Lung (tissue), 11 donors: ENCODE measurements at regions not wholly inside any gene's neighbourhood (a gene's known extent, or its start where the extent isn't known, plus 50 kb on each side); places are given as distances from the start of the nearest gene placed in this dataset.
"Not testable (repeated sequence)": the region's sequence is repeated elsewhere in the genome, so short reads cannot be mapped to it uniquely, and the experiment has no call there.

Experiments
- ATAC-seq: fragments of 200-7000 bp; cut with Tn5 transposase; one replicate; pipeline ENCODE4 v1.9.1; 2020; ENCODE audit warnings: moderate number of reproducible peaks; ENCODE audit not compliant: insufficient read depth, low FRiP score
- DNase-seq, 3 donors: peaks; one replicate each; pipeline ENCODE4 v3.0.0-alpha.2; 2013 to 2017
- H3K27ac ChIP-seq, 2 donors: one replicate each; pipeline ENCODE4 v1.5.1; 2013; ENCODE audit warnings: mild to moderate bottlenecking in 2 of 2, moderate library complexity in 2 of 2, control low read depth in 1 of 2, inconsistent platforms in 1 of 2, low read depth in 1 of 2, low read length in 1 of 2
- H3K27me3 ChIP-seq, 3 donors: one replicate each; pipeline ENCODE4 v1.5.1; 2013; ENCODE audit warnings: low read length in 2 of 3; ENCODE audit not compliant: control insufficient read depth in 3 of 3, insufficient read depth in 3 of 3
- H3K36me3 ChIP-seq, 4 donors: one replicate each; pipeline ENCODE4 v1.5.1; 2013; ENCODE audit warnings: low read length in 4 of 4, mild to moderate bottlenecking in 1 of 4, moderate library complexity in 1 of 4; ENCODE audit not compliant: control insufficient read depth in 4 of 4, insufficient read depth in 4 of 4
- H3K4me1 ChIP-seq, 5 donors: one replicate each; pipeline ENCODE4 v1.5.1; 2013; ENCODE audit warnings: low read length in 5 of 5, mild to moderate bottlenecking in 2 of 5, moderate library complexity in 1 of 5; ENCODE audit not compliant: control insufficient read depth in 5 of 5, insufficient read depth in 5 of 5
- H3K4me3 ChIP-seq: one replicate; pipeline ENCODE4 v1.5.1; 2013; ENCODE audit warnings: mild to moderate bottlenecking, control low read depth, moderate library complexity
- H3K9ac ChIP-seq, 2 donors: one replicate each; pipeline ENCODE4 v1.5.1; 2013; ENCODE audit warnings: low read length in 2 of 2, control low read depth in 1 of 2; ENCODE audit not compliant: insufficient read depth in 1 of 2
- H3K9me3 ChIP-seq, 4 donors: one replicate each; pipeline ENCODE4 v1.5.1; 2013; ENCODE audit warnings: low read length in 3 of 4, mild to moderate bottlenecking in 1 of 4, moderate library complexity in 1 of 4; ENCODE audit not compliant: control insufficient read depth in 4 of 4, insufficient read depth in 3 of 4
- WGBS, 2 donors: extraction: QIAGEN DNeasy Blood & Tissue Kit; methylation state at CpG; one replicate each; pipeline ENCODE4 v1.1.7; 2013; 5-methylcytosine and 5-hydroxymethylcytosine counted together
- TF ChIP-seq, protein P1 (sequence below): IDR thresholded peaks from 2 replicates; pipeline ENCODE4 v1.5.1; 2012; ENCODE audit warnings: mild to moderate bottlenecking; ENCODE audit errors: control extremely low read depth, extremely low read depth
- donor health status: control.
- donor health status: control.
- donor health status: Bipolar disorder and iron deficiency.
- donor health status: healthy.
- donor health status: DM: yes; HTN: yes; CAD: no.

DNA sequence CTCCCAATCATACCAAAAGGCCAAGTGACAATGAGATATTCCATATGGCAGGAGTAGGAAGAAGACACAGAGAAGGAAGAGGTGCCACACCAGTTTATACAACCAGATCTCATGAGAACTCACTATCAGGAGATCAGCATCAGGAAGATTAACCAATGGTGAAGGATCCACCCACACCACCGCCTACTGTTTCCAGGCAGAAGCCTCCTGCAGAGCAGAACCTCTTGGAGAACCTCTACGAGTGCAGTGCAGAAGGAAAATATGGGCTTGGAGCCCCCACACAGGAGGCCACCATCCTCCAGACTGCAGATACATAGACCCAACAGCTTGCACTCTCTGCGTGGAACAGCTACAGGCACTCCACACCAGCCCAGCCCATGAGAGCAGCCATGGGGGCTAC lies 264.4 kb downstream of the POTED start:
- not testable (repeated sequence) for H3K27me3 ChIP-seq, DNase-seq, H3K9ac ChIP-seq, H3K36me3 ChIP-seq, H3K4me1 ChIP-seq, H3K9me3 ChIP-seq, ATAC-seq, H3K4me3 ChIP-seq, H3K27ac ChIP-seq
- 49 to 55% methylated on average over 3 of the region's 3 CpGs for WGBS, 2 donors

DNA sequence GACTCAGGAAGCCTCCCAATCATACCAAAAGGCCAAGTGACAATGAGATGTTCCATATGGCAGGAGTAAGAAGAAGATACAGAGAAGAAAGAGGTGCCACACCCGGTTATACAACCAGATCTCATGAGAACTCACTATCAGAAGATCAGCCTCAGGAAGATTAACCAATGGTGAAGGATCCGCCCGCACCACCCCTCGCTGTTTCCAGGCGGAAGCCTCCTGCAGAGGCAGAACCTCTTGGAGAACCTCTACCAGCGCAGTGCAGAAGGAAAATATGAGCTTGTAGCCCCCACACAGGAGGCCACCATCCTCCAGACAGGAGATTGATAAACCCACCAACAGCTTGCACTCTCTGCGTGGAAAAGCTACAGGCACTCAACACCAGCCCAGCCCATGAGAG lies 245.1 kb downstream of the POTED start:
- TF ChIP-seq, protein P1, sequence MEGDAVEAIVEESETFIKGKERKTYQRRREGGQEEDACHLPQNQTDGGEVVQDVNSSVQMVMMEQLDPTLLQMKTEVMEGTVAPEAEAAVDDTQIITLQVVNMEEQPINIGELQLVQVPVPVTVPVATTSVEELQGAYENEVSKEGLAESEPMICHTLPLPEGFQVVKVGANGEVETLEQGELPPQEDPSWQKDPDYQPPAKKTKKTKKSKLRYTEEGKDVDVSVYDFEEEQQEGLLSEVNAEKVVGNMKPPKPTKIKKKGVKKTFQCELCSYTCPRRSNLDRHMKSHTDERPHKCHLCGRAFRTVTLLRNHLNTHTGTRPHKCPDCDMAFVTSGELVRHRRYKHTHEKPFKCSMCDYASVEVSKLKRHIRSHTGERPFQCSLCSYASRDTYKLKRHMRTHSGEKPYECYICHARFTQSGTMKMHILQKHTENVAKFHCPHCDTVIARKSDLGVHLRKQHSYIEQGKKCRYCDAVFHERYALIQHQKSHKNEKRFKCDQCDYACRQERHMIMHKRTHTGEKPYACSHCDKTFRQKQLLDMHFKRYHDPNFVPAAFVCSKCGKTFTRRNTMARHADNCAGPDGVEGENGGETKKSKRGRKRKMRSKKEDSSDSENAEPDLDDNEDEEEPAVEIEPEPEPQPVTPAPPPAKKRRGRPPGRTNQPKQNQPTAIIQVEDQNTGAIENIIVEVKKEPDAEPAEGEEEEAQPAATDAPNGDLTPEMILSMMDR: no peak
- Histone ChIP-seq H3K4me3 (no peak overlapping the region), H3K36me3 (no peaks in the 10 kb centered on the region), H3K9me3 (peaks cover 0 to 2% (median 0%) of the 10 kb centered on the region in 4 donors), H3K27me3 (no peaks in the 10 kb centered on the region), H3K9ac (no peak overlapping the region), H3K27ac (no peak overlapping the region), H3K4me1 (no peaks in the 10 kb centered on the region)
- no peak for ATAC-seq
- no peak for DNase-seq
- WGBS, 2 donors: 78% methylated on average over 7 of the region's 7 CpGs

DNA sequence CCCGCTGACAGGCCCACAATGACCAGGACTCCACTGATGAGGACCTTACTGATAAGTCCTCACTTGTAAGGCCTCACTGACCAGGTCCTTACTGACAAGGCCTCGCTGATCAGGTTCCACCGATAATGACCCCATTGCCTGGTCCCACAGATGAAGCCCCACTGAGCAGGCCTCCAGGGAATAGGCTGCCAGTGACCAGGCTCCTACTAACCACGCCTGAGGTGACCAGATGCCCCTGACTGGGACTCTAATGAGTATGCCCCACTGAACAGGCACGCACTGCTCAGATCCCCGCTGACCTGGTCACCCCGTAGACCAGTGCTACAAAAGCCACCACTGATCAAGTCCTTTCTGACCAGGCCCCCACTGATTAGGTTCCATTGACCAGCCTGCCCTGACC lies 241.2 kb downstream of the POTED start:
- H3K27ac ChIP-seq, H3K9ac ChIP-seq, H3K4me3 ChIP-seq, H3K27me3 ChIP-seq, H3K36me3 ChIP-seq, DNase-seq, H3K4me1 ChIP-seq, H3K9me3 ChIP-seq, ATAC-seq: not testable (repeated sequence)
- WGBS, 2 donors: 76 to 78% methylated on average over 7 of the region's 7 CpGs

DNA sequence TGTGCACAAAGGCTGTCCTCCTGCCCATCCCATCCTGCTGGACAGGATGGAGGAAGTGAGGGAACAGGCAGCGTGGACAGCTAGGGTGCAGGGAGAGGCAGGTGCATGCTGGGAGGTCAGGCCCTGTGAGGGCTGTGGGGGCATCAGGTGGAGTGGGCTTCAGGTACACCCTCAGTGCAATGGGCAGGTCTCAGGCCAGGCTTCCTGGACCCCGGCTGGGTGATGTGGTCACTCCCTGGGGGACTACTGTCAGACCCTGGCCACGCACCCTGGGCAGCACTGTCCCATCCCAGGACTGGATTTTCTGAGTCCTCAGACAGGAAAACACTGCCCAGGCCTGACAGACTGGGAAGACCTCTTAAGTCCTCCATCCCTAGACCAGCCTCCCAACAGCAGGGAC lies 239.9 kb downstream of the POTED start:
- not testable (repeated sequence) for H3K27ac ChIP-seq, ATAC-seq, DNase-seq, H3K9ac ChIP-seq, H3K27me3 ChIP-seq, H3K4me3 ChIP-seq, H3K4me1 ChIP-seq, H3K36me3 ChIP-seq, H3K9me3 ChIP-seq
- 63 to 65% methylated on average over 3 of the region's 3 CpGs for WGBS, 2 donors

DNA sequence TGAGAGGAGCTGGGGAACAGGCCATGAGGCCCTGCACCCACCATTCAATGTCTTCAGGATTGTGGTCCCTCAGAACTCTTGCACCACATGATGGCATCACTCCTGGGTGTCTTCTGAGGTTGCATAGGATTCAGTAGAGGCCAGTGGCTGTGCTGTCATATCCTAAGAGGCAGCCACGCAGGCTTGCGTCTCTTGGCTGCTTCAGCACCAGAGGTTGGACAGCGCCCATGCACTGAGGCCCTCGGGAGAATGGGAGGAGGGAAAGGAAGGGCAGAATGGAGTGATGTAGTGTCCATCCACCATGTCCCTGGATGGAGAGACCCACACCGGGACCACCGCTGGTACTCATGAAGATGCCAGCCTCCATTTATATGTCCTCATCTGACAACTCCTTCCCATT lies 237.1 kb downstream of the POTED start:
- WGBS, 2 donors: 50 to 70% methylated on average over 6 of the region's 6 CpGs
- H3K4me1 ChIP-seq, DNase-seq, ATAC-seq, H3K9ac ChIP-seq, H3K27me3 ChIP-seq, H3K9me3 ChIP-seq, H3K36me3 ChIP-seq, H3K4me3 ChIP-seq, H3K27ac ChIP-seq: not testable (repeated sequence)

DNA sequence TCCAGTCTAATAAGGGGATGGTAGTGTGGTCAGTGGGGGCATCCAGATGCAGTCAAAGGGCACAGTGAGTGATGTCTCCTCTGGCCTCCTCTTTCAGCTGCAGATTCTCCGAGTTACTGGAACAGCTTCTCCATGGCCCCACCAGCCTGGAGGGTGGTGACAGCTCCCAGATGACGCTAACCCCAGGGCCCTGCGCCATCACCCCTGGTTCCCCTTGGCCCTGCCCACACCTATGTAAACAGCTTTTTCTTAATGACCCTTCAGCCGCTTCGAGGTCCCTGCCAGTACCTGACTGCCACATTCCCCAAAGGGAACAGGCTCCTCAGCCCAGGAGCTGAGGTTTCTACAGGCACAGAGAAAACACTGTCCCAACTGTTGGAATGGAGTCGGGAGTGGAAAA lies 235.0 kb downstream of the POTED start:
- not testable (repeated sequence) for H3K27ac ChIP-seq, H3K36me3 ChIP-seq, H3K4me1 ChIP-seq, H3K4me3 ChIP-seq, H3K9me3 ChIP-seq, DNase-seq, ATAC-seq, H3K9ac ChIP-seq, H3K27me3 ChIP-seq
- WGBS, 2 donors: 61 to 79% methylated on average over 6 of the region's 6 CpGs

DNA sequence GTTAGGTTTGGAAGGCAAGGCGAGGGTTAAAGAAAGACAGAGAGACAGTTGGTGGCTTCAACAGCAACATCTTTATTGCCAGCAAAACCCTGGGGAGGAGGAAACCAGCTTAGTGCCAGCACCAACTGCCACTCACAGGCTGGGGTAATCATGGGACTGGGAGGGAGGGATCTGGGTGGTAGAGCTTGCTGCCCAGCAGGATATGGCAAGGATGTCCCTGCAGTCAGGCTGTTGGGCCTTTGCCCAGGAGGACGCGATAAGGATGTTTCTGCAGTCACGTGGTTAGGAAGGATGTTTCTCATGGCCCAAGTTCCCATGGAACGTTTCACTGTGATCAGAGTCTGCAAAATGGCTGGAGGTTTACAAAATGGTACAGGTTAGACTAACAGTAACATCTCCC lies 233.5 kb downstream of the POTED start:
- H3K4me3 ChIP-seq, H3K4me1 ChIP-seq, H3K36me3 ChIP-seq, H3K27me3 ChIP-seq, DNase-seq, H3K9ac ChIP-seq, ATAC-seq, H3K27ac ChIP-seq, H3K9me3 ChIP-seq: not testable (repeated sequence)
- 44 to 66% methylated on average over 4 to 5 of the region's 5 CpGs for WGBS, 2 donors

DNA sequence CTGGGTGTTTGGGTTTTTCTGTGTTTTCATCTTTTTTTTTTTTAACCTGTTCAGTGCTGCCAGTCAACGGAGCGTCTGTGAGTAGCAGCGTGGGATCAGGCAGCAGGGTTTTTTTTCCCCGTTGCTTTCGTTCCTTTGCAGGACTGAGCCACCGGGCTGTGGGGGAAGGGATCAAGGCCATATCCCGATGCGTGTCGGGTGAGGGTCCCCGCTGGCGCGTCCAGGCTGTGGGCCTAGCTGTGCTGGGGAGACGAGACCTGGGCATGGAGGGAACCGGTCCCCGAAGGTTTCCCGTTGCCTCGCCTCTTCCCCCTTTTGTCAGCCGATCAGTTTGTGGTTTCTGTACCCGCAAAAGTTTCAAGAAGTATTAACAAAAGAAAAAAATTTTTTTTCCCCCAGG lies 218.1 kb downstream of the POTED start:
- H3K9ac ChIP-seq, H3K4me1 ChIP-seq, DNase-seq, H3K27ac ChIP-seq, H3K4me3 ChIP-seq, H3K27me3 ChIP-seq, ATAC-seq, H3K9me3 ChIP-seq, H3K36me3 ChIP-seq: not testable (repeated sequence)
- WGBS, 2 donors: 91 to 92% methylated on average over 19 of the region's 19 CpGs
